IMR-90 (cell line): ENCODE measurements at regions not wholly inside any gene's neighbourhood (a gene's known extent, or its start where the extent isn't known, plus 50 kb on each side); places are given as distances from the start of the nearest gene placed in this dataset.

Source experiments
- ATAC-seq: fragments of 200-7000 bp; cut with Tn5 transposase; 2 replicates; pipeline ENCODE4 v1.9.1; 2020; ENCODE audit warnings: low read depth, mild to moderate bottlenecking, moderate library complexity
- BruUV-seq: library from RNA; stranded (reverse); fragments of 400-500 nt; replicated peaks from 2 replicates; lab custom pipeline; 2021; lab: Mats Ljungman, UMichigan
- CTCF ChIA-PET: fragments of 300-600 bp; formaldehyde crosslinking; extraction: SDS; loops from one replicate; lab custom pipeline; 2021; ENCODE audit warnings: antibody characterized with exemption; lab: Yijun Ruan, JAX
- POLR2A ChIA-PET: fragments of 300-600 bp; sonication (Branson Sonifier 250); formaldehyde crosslinking; loops from one replicate; lab custom pipeline; 2022; ENCODE audit warnings: antibody characterized with exemption; ENCODE audit not compliant: unreplicated experiment; lab: Charles Lee
- DNase-seq: peaks from one replicate; pipeline ENCODE4 v3.0.0; 2013
- H2AFZ ChIP-seq: replicated peaks from 2 replicates; pipeline ENCODE3; 2013; ENCODE audit warnings: low read length, mild to moderate bottlenecking; ENCODE audit not compliant: poor library complexity
- H2AK5ac ChIP-seq: 2 replicates; pipeline ENCODE4 v1.6.1; 2013; ENCODE audit warnings: low read depth, low read length, inconsistent platforms
- H2AK9ac ChIP-seq: replicated peaks from 2 replicates; pipeline ENCODE3; 2013; ENCODE audit warnings: mild to moderate bottlenecking, low read depth, low read length, moderate library complexity; ENCODE audit not compliant: poor library complexity
- H2BK120ac ChIP-seq: 2 replicates; pipeline ENCODE4 v1.6.1; 2013; ENCODE audit warnings: low read depth, low read length, inconsistent platforms
- H2BK15ac ChIP-seq: 3 replicates; pipeline ENCODE4 v1.6.1; 2013; ENCODE audit warnings: low read depth, low read length, inconsistent platforms
- H2BK20ac ChIP-seq: 2 replicates; pipeline ENCODE4 v1.6.1; 2013; ENCODE audit warnings: low read depth, mild to moderate bottlenecking, inconsistent platforms, low read length, moderate library complexity
- H2BK5ac ChIP-seq: 2 replicates; pipeline ENCODE4 v1.6.1; 2013; ENCODE audit warnings: mild to moderate bottlenecking, low read depth, low read length, inconsistent platforms; ENCODE audit not compliant: poor library complexity, severe bottlenecking
- H3K14ac ChIP-seq: replicated peaks from 2 replicates; pipeline ENCODE4 v1.6.1; 2013; ENCODE audit warnings: low read depth, low read length, inconsistent platforms
- H3K18ac ChIP-seq: 2 replicates; pipeline ENCODE4 v1.6.1; 2013; ENCODE audit warnings: low read depth, low read length, control low read depth
- H3K23ac ChIP-seq: 2 replicates; pipeline ENCODE4 v1.6.1; 2013; ENCODE audit warnings: low read depth, low read length, inconsistent platforms
- H3K27ac ChIP-seq: 2 replicates; pipeline ENCODE4 v1.5.1; 2013; ENCODE audit warnings: mild to moderate bottlenecking, control low read depth, low read length; ENCODE audit not compliant: insufficient read depth
- H3K27me3 ChIP-seq: 2 replicates; pipeline ENCODE4 v1.6.1; 2013; ENCODE audit warnings: low read length; ENCODE audit not compliant: control insufficient read depth, insufficient read depth
- H3K36me3 ChIP-seq: 2 replicates; pipeline ENCODE4 v1.6.1; 2013; ENCODE audit warnings: low read length, mixed read lengths; ENCODE audit not compliant: control insufficient read depth, insufficient read depth
- H3K4ac ChIP-seq: 2 replicates; pipeline ENCODE4 v1.6.1; 2013; ENCODE audit warnings: low read depth, low read length, inconsistent platforms
- H3K4me1 ChIP-seq: 2 replicates; pipeline ENCODE4 v1.6.1; 2013; ENCODE audit warnings: low read length, mixed read lengths; ENCODE audit not compliant: control insufficient read depth, insufficient read depth
- H3K4me2 ChIP-seq: 2 replicates; pipeline ENCODE4 v1.6.1; 2013; ENCODE audit warnings: low read depth, mild to moderate bottlenecking, control low read depth, low read length, moderate library complexity
- H3K4me3 ChIP-seq: 2 replicates; pipeline ENCODE4 v1.5.1; 2013; ENCODE audit warnings: low read depth, mild to moderate bottlenecking, control low read depth, low read length, moderate library complexity; ENCODE audit not compliant: insufficient read depth
- H3K56ac ChIP-seq: 2 replicates; pipeline ENCODE4 v1.6.1; 2013; ENCODE audit warnings: low read length, inconsistent platforms; ENCODE audit not compliant: insufficient read depth; ENCODE audit errors: extremely low read depth
- H3K79me1 ChIP-seq, 2 experiments: 2 replicates each; pipeline ENCODE4 v1.6.1; 2013; ENCODE audit warnings: low read length in 2 of 2, inconsistent platforms in 1 of 2, low read depth in 1 of 2
- H3K9ac ChIP-seq: 2 replicates; pipeline ENCODE4 v1.6.1; 2013; ENCODE audit warnings: low read depth, low read length, control low read depth
- H3K9me1 ChIP-seq: 2 replicates; pipeline ENCODE4 v1.6.1; 2013; ENCODE audit warnings: low read length, inconsistent platforms; ENCODE audit not compliant: insufficient read depth
- H3K9me3 ChIP-seq: 2 replicates; pipeline ENCODE4 v1.6.1; 2013; ENCODE audit warnings: low read length; ENCODE audit not compliant: control insufficient read depth, insufficient read depth
- H4K20me1 ChIP-seq: 2 replicates; pipeline ENCODE4 v1.6.1; 2013; ENCODE audit warnings: low read length, inconsistent platforms; ENCODE audit not compliant: insufficient read depth
- H4K5ac ChIP-seq: 2 replicates; pipeline ENCODE4 v1.6.1; 2013; ENCODE audit warnings: mild to moderate bottlenecking, low read depth, low read length, control low read depth
- H4K8ac ChIP-seq, 2 experiments: 2 replicates each; pipeline ENCODE4 v1.6.1; 2013; ENCODE audit warnings: low read depth in 2 of 2, low read length in 2 of 2, control low read depth in 1 of 2, inconsistent platforms in 1 of 2
- H4K91ac ChIP-seq: 2 replicates; pipeline ENCODE4 v1.6.1; 2013; ENCODE audit warnings: low read depth, low read length, inconsistent platforms; ENCODE audit not compliant: insufficient read depth
- FOS ChIP-seq: fragments of 150-350 bp; IDR thresholded peaks from 2 replicates; pipeline ENCODE4 v1.6.1; 2016; ENCODE audit warnings: low read depth, low read length
- NFE2L2 ChIP-seq: fragments of 150-350 bp; IDR thresholded peaks from 2 replicates; pipeline ENCODE4 v1.6.1; 2016; ENCODE audit warnings: low read depth, mild to moderate bottlenecking, low read length
- RAD21 ChIP-seq: IDR thresholded peaks from 2 replicates; pipeline ENCODE4 v1.6.1; 2012; ENCODE audit warnings: low read length, improper control_type of control experiment
- SMC3 ChIP-seq: fragments of 150-350 bp; IDR thresholded peaks from 2 replicates; pipeline ENCODE4 v1.6.1; 2016; ENCODE audit warnings: low read depth, mild to moderate bottlenecking, antibody characterized with exemption, low read length, moderate library complexity
- WGBS, 2 experiments: methylation state at CpG; one replicate each; pipeline versions ENCODE4 v1.1.5 to v1.1.7; 2013; ENCODE audit warnings: missing lambda C conversion rate in 2 of 2; ENCODE audit not compliant: insufficient read length in 1 of 2; ENCODE audit errors: extremely low coverage in 2 of 2; 5-methylcytosine and 5-hydroxymethylcytosine counted together
- dilution Hi-C: fragments of 300-500 bp; cut with HindIII; formaldehyde crosslinking; loops from one replicate; pipeline ENCODE4 v1.14.3; 2018; ENCODE audit warnings: low sequenced_read_pairs; ENCODE audit not compliant: unreplicated experiment
- in situ Hi-C: fragments of 300-500 bp; cut with MboI; formaldehyde crosslinking; loops from 3 replicates; pipeline ENCODE4 v1.14.3; 2019; ENCODE audit warnings: low sequenced_read_pairs, inconsistent platforms, mixed read lengths
- intact Hi-C: fragments of 100-400 bp; cut with micrococcal nuclease; formaldehyde crosslinking; loops from 2 replicates; pipeline ENCODE4 v1.10.0; 2022

- POLR2A ChIA-PET, result no interaction called here
- Histone ChIP-seq H2BK15ac (no peak overlapping the region), H3K56ac (no peak overlapping the region), H2AK9ac (no peak overlapping the region), H3K9ac (no peak overlapping the region), H4K20me1 (no peaks in the 10 kb centered on the region), H3K27me3 (no peaks in the 10 kb centered on the region), H2BK120ac (no peak overlapping the region), H4K91ac (no peak overlapping the region), H3K4me2 (no peak overlapping the region), H2AFZ (no peak overlapping the region), H3K4ac (no peak overlapping the region), H3K4me3 (no peak overlapping the region), H3K79me1 (no peaks in the 10 kb centered on the region), H3K4me1 (no peaks in the 10 kb centered on the region), H3K9me1 (no peaks in the 10 kb centered on the region), H3K36me3 (no peaks in the 10 kb centered on the region), H2AK5ac (no peak overlapping the region), H3K14ac (no peak overlapping the region), H3K23ac (no peak overlapping the region), H4K5ac (no peak overlapping the region), H2BK5ac (no peak overlapping the region), H3K18ac (no peak overlapping the region), H3K27ac (no peak overlapping the region), H4K8ac (no peak overlapping the region), H2BK20ac (no peak overlapping the region), H3K9me3 (no peaks in the 10 kb centered on the region; the same call in 1 of the 2 replicates)
- BruUV-seq, result no TSS peak
- CTCF ChIA-PET, result no interaction called here
- TF ChIP-seq RAD21 (no peak), FOS (no peak), SMC3 (no peak), NFE2L2 (peak; percentile 78)
- ATAC-seq (no peak), DNase-seq (no peak)
- 98% methylated on average over 8 of the region's 15 CpGs; no CpG with 5 or more reads in 1 of the 2 experiments for WGBS, 2 experiments
- dilution Hi-C loops (no loop called here), intact Hi-C loops (no loop called here), in situ Hi-C loops (no loop called here)
These were observed 1043.6 kb upstream of the ADGRL4 start for GRCh38 chr1:80050085-80050484.
